GM13977 (cell line): ENCODE measurements at regions not wholly inside any gene's neighbourhood (a gene's known extent, or its start where the extent isn't known, plus 50 kb on each side); places are given as distances from the start of the nearest gene placed in this dataset.

Experiments
- DNase-seq: peaks from one replicate; pipeline ENCODE4 v3.0.0; 2012; ENCODE audit warnings: low spot score
- in situ Hi-C: fragments of 300-500 bp; cut with MboI; formaldehyde crosslinking; loops from one replicate; pipeline ENCODE4 v1.12.0; 2022; ENCODE audit warnings: low sequenced_read_pairs, low pct_unique_long_range_greater_than_20kb, mixed read lengths, inconsistent platforms; ENCODE audit not compliant: unreplicated experiment
- TF ChIP-seq, protein P1 (sequence below): IDR thresholded peaks from 2 replicates; pipeline ENCODE4 v1.5.1; 2012; ENCODE audit warnings: mild to moderate bottlenecking, control low read depth; ENCODE audit not compliant: insufficient read depth; ENCODE audit errors: extremely low read depth, missing control alignments

DNA sequence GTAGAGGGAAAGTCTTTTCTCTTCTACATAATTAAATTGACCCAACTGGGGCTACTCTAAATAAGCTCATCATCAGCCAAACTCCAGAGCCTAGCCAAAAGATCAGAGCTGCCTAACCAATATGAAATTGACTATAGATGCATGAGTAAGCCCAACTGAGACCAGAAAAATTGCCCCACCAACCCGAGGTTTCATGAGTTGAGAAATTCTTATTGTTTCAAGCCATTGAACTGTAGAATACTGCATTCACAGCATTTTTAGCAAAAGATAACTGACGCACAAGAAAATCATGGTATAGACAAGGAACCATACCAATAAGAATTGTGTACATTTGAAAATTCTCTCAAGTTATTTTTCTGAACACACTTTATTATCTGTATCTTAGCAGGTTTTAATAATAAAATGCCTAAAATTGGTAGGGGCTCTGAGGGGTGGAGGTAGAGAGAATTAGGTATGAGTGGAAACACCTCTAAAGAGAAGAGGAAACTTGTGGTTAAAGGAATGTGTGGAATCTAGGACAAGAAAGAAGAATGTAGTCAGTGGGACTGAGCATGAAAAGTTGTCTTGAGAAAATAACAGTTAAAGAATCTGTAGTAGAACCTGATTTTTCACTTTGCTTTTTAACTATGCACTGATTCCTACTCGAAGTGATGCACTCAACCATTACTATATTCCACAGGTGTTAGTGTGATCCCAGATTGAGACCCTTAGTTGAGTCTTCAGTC, 200.9 kb upstream of the PPP1R2C start:
- in situ Hi-C loops: loop anchor here (25.0 kb wide), 1 partner anchor 1192 kb away; no protein-coding TSS in a partner anchor
- TF ChIP-seq, protein P1, sequence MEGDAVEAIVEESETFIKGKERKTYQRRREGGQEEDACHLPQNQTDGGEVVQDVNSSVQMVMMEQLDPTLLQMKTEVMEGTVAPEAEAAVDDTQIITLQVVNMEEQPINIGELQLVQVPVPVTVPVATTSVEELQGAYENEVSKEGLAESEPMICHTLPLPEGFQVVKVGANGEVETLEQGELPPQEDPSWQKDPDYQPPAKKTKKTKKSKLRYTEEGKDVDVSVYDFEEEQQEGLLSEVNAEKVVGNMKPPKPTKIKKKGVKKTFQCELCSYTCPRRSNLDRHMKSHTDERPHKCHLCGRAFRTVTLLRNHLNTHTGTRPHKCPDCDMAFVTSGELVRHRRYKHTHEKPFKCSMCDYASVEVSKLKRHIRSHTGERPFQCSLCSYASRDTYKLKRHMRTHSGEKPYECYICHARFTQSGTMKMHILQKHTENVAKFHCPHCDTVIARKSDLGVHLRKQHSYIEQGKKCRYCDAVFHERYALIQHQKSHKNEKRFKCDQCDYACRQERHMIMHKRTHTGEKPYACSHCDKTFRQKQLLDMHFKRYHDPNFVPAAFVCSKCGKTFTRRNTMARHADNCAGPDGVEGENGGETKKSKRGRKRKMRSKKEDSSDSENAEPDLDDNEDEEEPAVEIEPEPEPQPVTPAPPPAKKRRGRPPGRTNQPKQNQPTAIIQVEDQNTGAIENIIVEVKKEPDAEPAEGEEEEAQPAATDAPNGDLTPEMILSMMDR: no peak
- DNase-seq: no peak

DNA sequence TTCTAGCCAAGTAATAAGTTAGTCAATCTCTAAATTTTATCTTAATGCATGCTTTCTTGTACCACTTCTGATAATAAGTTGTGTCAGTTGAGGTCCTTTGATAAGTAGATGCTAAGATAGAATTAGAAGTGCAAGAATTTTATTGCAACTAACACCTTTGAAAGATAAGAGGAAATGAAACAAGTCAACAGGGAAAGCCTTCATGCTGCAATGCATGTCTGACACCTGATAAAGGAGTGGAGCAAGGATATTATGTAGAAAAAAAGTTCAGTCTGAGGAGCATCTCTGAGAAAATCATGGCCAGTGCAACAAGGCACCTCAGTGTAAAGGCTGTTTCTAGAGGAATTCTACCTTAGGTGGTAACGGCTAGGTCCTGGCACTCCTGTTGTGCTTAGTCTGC, 210.7 kb upstream of the PPP1R2C start:
- in situ Hi-C loops: loop anchor here (25.0 kb wide), 1 partner anchor 1201 kb away; no protein-coding TSS in a partner anchor
- TF ChIP-seq, protein P1: no peak
- DNase-seq: no peak

DNA sequence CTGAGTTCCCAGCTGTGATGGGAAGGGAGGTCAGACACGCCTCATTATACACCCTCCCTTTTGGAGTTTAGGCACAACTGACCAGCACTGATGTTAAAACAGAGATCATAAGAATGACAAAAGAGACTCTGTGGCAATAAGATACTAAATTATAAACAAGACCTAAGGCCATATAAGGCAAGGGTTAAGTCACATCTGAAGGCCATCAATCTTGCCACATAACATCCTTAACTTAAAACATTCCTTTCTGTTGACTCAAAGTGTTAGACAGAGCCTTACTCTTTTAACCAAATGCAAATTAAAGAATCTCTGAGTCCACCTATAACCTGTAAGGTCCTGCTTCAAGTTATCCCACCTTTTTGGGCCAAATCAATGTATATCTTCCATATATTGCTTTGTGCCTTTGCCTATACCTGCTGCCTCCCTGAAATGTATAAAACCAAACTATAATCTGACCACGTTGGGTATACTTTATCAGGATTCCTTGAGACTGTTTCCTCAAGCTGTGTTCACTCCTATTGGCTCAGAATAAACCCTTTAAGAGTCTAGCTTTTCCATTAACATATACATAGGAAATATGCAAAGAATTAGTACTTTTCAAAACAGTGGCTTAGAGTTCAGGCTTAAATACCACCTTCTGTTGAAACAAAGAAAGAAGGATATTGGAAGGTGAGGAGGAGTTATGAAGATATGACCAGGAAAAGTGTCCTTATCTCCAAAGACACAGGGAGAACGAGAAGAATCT, 214.4 kb upstream of the PPP1R2C start:
- TF ChIP-seq, protein P1: no peak
- in situ Hi-C loops: loop anchor here (25.0 kb wide), 1 partner anchor 1205 kb away; no protein-coding TSS in a partner anchor

DNA sequence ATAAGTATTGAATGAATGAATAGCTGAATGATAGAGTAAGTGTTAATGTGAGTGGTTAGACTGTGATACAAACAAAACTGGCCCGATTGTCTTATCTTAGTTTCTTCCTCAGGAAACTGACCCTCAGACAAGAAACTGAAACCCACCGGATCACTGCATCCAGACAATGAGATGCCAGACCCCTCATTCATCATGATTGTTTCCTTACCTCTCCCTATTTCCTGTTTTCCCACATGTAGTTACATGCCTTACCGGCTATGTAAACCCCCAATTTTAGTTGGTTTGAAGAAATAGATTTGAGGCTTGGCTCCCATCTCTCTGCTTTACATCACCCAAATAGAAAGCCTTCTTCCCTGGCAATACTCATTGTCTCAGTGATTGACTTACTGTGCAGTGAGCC, 218.9 kb upstream of the PPP1R2C start:
- TF ChIP-seq, protein P1: no peak
- no peak for DNase-seq
- in situ Hi-C loops: loop anchor here (25.0 kb wide), 1 partner anchor 1210 kb away; no protein-coding TSS in a partner anchor

More for the DNA sequence above, 214.4 kb upstream of the PPP1R2C start:
- no peak for DNase-seq

DNA sequence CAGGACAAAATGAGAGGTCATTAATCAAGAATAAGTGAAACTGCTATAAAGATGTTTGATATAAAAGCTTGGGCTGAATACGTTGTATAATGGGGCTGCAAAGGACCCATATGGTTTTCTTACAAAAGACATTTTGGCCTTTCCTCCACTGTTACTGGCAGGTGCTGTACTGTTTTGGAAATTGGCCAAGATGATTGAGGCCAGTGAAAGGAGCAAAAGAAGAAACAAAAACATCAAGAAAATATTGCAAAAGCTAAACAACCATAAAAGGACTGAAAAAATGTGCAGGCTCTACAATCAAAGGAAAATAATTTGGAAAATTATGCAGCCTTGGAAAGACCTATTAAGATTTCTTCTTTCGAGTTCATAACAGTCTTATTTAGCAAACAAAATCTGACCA, 222.2 kb upstream of the PPP1R2C start:
- no peak for DNase-seq
- TF ChIP-seq, protein P1: no peak
- in situ Hi-C loops: loop anchor here (10.0 kb wide), 1 partner anchor 55 kb away; no protein-coding TSS in a partner anchor

DNA sequence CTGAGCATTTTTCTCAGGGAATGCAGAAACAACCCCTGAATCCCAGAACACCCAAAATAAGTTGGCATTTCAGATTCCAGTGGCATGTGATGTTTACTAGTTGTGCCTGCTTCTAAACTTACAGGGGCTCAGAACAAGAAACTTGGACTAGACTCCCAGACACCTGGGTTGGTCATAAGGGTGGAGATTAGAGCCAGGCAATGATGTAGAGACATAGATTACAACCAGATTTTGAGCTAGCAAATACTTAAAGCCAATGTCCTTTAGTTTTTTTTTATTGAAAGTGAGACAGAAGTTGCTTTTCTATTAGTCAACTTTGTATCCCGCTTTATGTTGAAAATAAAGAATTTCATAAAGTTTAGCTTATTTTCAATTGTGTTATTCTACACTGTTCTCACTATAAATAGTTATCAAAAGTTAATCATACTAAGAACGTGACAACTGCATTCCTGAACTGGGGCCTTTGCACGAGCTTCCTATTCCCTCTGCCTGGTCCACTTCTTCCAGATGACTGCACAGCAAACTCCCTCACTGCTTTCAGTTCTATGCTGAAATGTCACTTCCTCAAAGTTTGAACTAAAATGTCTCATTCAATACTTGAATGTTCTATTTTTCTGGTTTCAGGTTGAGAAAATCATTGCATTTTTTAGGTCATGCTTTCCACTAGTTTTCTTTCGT, 224.7 kb upstream of the PPP1R2C start:
- TF ChIP-seq, protein P1: no peak
- DNase-seq: peak; percentile 3
- in situ Hi-C loops: loop anchor here (10.0 kb wide), 1 partner anchor 58 kb away; no protein-coding TSS in a partner anchor
